ENCODE measurements at regions not wholly inside any gene's neighbourhood (a gene's known extent, or its start where the extent isn't known, plus 50 kb on each side); places are given as distances from the start of the nearest gene placed in this dataset.

GRCh38 chr18:75660932-75661331 is 233.4 kb upstream of the SMIM21 start:
- no peak for DNase-seq (ENCODE audit: low spot score)

GRCh38 chr18:75659535-75660023 is 232.1 kb upstream of the SMIM21 start:
- DNase-seq (ENCODE audit: low spot score), result no peak

- no peak for DNase-seq (ENCODE audit: low spot score)
Measured at GRCh38 chr18:75658330-75658729, 230.8 kb upstream of the SMIM21 start.

DNA sequence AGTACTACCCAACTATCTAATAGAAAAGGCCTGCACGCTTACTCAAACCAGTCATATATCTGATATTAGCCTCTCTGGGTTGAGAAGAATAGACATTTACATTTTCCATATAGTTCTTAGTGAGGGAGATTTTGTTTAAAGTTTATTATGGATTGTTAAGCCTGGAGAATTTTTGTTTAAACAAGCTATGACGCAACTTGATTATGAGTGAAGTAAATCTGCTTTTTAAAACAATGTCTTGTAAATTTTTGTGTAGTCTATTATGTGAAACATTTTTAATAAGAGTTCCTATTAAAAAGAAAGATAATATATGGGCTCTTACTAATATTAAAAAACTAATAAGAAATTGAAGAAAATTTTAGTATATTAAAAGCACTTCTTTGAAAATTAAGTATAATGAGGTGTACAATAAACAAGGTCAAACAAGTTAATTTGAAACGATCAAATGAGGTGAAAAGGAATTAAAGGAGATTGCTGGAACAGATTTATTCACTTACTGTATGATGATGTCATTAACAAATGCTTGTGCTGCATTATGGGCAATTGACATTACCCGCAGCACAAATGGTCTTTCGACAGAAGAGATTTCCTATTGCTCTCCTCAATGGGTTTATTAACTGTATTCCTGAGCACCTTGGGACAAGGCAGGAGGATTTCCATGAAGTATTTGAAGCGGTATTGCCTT is 229.2 kb upstream of the SMIM21 start:
- no peak for DNase-seq (ENCODE audit: low spot score)

DNA sequence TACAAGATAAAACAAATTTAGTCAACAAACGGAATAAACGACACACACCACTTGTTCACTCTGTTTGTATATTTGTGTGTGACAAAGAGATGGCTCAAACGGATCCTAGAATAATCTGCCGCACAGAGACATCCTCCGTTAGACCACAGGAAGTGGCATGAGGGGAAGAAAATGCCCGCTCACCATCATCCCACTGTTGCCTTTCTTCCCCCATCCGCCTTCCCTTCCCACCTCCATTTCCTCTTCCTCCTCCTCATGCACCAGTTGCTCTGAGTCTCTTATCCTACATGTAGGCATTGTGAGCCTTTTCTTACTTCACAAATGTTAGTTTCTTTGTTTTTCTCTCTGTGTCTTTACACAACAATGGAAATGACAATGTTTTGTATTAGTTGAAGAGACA is 228.5 kb upstream of the SMIM21 start:
- no peak for DNase-seq (ENCODE audit: low spot score)

DNA sequence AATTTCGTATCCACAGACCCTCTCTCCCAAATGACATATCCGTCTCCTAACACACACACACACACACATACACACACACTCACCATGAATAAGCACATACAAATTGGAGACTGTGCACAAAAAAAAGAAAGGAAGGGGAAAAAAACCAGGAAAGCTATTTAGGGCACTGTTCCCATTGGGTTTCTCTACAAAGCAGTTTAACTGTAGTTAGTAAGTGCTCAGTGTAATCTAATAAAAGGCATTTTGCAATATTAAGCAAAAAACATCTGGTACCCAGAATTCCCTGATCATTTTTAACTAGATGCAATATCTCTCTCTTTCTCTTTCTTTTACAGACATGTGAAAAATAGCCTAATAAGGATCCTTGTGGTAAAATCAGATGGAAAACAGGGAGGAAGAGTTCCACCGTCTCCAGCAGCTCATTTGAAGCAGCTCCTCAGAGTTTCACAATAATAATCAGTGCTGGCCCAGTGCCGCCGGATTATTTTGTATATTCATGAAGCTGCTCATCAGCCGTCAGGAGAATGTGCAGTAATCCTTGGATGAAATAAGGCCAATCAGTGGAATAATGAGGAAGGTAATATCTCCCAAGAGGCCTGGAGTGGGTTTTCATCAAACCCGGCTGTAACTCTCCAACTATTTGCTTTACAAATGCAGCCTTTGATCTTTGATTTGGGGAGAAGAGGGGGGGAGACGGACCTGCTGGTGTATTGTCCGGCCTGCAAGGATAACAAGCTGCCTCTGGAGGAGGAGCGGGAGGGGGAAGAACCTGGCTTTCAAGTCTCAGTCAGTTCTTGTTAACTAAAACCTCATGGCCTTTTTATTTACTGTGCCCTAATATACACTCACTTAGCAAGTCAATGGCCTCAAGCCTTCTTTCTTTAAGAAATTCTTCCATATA is 227.6 kb upstream of the SMIM21 start:
- no peak for DNase-seq (ENCODE audit: low spot score)

GRCh38 chr18:75654386-75654785 is 226.9 kb upstream of the SMIM21 start:
- DNase-seq (ENCODE audit: low spot score), result no peak

GRCh38 chr18:75652528-75652927 is 225.0 kb upstream of the SMIM21 start:
- DNase-seq (ENCODE audit: low spot score), result no peak

- no peak for DNase-seq (ENCODE audit: low spot score)
Measured at GRCh38 chr18:75644871-75645270, 217.4 kb upstream of the SMIM21 start.

- no peak for DNase-seq (ENCODE audit: low spot score)
Measured at GRCh38 chr18:75643083-75643482, 215.6 kb upstream of the SMIM21 start.

DNA sequence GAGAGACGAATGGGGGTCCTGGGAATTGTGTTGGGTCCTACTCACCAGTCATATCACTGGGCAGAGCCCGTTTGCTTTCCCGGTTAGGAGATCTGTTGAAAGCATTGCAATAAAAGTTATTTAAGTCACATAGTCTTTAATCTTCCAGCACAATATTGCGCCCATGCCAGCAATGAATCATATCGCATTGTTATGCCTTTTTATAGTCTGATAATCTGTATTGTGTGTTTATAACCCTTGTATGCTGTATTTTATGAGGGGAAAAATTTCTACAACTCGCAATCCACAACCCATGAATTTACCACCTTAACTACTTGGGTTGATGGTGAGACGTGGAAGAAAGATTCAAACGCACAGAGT is 211.9 kb upstream of the SMIM21 start:
- no peak for DNase-seq (ENCODE audit: low spot score)

GRCh38 chr18:75638776-75639471 is 211.4 kb upstream of the SMIM21 start:
- no peak for DNase-seq (ENCODE audit: low spot score)

DNA sequence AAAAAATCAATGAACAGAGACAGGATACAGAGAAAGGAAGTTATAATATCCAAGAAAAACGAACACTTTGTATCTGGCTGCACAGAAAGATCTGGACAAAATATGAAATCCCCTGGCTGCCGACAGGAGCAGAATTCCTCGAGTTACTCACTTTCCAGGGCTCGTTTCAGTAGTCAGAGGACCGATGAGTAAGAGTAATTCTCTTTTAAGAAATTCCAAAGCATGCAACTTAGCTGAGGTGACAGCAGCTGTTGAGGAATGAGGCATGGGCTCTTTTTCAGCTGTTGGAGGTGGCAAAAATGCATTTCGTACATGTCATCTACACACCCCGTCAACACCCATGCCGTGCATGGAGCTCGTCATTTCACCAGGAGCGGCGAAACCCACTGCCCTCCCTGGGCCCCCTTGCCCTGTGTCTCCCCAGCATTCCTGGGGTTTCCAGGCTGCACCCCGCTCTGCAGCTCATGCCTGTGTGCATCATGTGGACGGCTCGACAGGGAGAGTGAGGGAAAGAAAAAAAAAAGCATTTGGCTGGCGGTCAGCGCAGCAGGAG is 210.8 kb upstream of the SMIM21 start:
- no peak for DNase-seq (ENCODE audit: low spot score)

DNA sequence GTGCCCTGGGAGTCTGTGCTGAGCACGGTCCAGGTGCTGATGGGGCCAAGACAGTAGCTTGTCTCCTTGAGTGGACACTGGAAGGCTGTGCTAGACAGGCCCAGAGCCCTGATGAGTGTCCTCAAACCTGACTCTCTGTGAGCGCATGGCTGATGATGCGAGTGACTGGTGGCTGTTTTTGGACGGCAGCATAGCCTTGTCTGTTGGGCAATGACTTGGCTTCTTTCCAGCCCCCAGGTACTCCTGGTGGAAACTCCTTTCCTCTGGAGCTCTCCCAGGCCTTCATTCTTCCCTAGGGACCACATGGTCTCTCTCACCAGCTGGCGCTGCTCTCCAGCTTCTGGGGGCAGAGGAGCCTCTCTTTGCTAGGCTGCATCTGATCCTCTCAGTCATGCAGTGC is 207.6 kb upstream of the SMIM21 start:
- no peak for DNase-seq (ENCODE audit: low spot score)

DNA sequence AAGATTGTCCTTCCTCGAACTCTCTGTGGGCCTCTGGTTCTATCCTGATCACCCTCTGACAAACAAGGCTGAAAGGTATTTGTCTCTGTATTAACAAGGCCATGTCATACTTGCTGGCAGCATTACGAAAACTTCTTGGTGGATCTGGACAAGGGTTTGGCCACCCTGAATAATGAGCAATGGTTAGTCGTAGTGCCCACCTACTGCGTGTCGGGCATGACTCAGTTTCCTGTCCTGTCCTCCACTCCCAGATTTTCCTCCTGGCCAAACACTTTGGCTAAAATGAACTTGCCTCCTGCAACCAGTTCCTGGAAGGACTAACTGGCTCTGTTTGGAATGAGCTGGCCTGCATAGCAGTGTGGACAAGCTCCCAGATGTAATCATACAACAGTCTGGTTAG is 198.5 kb upstream of the SMIM21 start:
- DNase-seq (ENCODE audit: low spot score), result no peak

- DNase-seq (ENCODE audit: low spot score), result no peak
Measured at GRCh38 chr18:75624869-75625268, 197.4 kb upstream of the SMIM21 start.

- no peak for DNase-seq (ENCODE audit: low spot score)
Measured at GRCh38 chr18:75621818-75622217, 194.3 kb upstream of the SMIM21 start.

DNA sequence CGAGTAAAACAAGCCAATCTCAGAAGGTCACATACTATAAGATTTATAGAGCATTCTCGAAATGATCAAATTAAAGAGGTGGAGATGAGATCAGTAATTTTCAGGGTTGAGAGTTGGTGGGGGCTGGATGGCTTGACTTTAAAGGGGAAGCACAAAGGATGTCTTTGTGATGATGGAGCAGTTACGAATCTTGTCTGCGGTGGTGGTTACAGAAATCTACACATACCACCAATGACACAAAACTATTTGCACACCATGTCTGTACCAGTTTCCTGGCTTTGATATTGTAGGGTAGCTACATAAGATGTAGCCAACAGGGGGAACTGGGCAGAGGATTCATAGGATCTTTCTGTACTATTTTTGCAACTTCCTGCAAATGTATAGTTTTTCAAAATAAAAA is 190.6 kb upstream of the SMIM21 start:
- DNase-seq (ENCODE audit: low spot score), result no peak

GRCh38 chr18:75612456-75612855 is 185.0 kb upstream of the SMIM21 start:
- no peak for DNase-seq (ENCODE audit: low spot score)

DNA sequence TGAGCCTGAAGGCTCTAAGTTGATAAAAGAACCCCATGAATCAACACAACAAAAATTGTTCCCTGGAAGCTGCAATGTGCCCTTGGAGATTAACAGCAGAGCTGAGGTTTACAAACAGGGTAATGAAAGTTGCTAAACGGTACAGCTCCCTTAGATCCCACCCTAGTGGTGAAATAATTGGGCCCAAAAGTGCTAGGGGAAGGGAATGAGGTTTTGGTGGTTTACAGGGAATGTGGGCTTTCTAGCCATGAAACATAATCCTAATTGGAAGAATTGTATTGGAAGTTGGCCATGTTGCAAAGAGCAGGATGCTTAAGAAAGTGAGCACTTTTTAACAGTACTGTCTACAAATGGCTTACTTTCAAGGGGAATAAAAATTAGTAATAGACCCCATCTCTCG is 180.2 kb upstream of the SMIM21 start:
- DNase-seq (ENCODE audit: low spot score), result no peak

DNA sequence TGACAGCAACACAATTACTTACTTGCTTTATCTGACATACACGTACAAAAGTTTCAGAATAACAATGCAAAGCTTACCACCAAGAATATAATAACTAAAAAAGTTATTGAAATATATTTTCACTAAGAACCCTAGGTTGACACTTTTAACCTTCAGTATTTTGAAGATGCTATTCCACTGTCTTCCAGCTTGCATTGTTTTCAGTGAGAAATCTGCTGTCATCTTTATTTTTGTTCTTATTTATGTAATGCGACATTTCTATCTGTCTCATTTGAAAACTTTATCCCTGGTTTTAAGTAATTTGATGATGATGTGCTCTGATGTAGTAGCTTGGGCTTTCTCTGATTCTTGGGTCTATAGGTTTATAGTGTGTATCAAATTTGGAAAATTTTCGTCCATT is 165.0 kb upstream of the SMIM21 start:
- no peak for DNase-seq (ENCODE audit: low spot score)

GRCh38 chr18:75588412-75588811 is 160.9 kb upstream of the SMIM21 start:
- DNase-seq (ENCODE audit: low spot score), result no peak

DNA sequence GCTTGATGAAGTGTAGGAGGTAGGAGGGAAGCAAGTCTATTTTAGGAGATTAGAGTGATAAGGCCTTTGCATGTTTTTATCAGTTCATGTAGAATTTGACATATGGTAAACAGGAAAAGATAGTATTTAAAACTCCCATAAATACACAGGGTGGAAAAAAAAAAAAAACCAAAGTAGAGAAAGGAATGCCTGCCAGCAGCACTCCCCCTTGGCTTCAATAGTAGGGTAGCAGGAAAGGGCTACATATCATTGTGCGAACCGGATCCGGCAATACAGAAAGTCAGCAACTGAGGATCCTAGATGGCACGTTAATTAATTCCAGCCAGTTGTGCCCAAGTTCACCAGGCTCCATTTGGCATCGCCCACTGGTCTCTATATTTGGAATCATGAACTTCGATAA is 159.6 kb upstream of the SMIM21 start:
- DNase-seq (ENCODE audit: low spot score), result no peak
